ENCODE measurements at regions not wholly inside any gene's neighbourhood (a gene's known extent, or its start where the extent isn't known, plus 50 kb on each side); places are given as distances from the start of the nearest gene placed in this dataset.

DNA sequence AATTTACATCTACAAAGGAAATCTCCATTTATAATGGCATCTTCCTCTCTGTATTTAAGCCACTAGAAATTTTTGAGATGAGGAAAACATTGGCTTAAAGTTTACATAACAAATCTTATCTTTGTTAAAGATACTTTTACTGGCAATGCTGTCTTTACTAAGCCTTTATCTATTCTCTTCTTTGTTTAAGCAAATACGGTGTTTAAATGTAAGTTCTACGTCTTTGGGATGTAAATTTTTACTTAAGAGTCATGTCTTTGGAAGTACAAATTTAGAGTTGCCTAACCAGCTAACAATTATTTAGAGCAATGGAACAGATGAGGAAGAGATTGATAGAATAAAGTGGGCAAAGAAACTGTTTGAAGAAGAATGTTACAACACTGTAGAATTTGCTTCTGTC is 1024.0 kb upstream of the PCDH10 start:
- TF ChIP-seq, protein P1, sequence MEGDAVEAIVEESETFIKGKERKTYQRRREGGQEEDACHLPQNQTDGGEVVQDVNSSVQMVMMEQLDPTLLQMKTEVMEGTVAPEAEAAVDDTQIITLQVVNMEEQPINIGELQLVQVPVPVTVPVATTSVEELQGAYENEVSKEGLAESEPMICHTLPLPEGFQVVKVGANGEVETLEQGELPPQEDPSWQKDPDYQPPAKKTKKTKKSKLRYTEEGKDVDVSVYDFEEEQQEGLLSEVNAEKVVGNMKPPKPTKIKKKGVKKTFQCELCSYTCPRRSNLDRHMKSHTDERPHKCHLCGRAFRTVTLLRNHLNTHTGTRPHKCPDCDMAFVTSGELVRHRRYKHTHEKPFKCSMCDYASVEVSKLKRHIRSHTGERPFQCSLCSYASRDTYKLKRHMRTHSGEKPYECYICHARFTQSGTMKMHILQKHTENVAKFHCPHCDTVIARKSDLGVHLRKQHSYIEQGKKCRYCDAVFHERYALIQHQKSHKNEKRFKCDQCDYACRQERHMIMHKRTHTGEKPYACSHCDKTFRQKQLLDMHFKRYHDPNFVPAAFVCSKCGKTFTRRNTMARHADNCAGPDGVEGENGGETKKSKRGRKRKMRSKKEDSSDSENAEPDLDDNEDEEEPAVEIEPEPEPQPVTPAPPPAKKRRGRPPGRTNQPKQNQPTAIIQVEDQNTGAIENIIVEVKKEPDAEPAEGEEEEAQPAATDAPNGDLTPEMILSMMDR (IDR thresholded peaks at IDR 0.05), result no peak
- no peak for TF ChIP-seq POLR2A (IDR thresholded peaks at IDR 0.05)

Data from lower leg skin (tissue), 3 donors.